CD8-positive, alpha-beta memory T cell (primary cell): ENCODE measurements at regions not wholly inside any gene's neighbourhood (a gene's known extent, or its start where the extent isn't known, plus 50 kb on each side); places are given as distances from the start of the nearest gene placed in this dataset.

Experiments used
- CTCF ChIA-PET: fragments of 350-600 bp; sonication (Branson Sonifier 250); formaldehyde crosslinking; loops from one replicate; lab custom pipeline; 2021; ENCODE audit warnings: antibody characterized with exemption; lab: Charles Lee
- POLR2A ChIA-PET: fragments of 350-600 bp; sonication (Branson Sonifier 250); formaldehyde crosslinking; loops from one replicate; lab custom pipeline; 2021; ENCODE audit warnings: antibody characterized with exemption; lab: Charles Lee
- DNase-seq, 5 donors: peaks; one replicate each; pipeline versions ENCODE4 v3.0.0 to v3.0.0-alpha.2; 2020 to 2022; ENCODE audit warnings: mixed read lengths in 1 of 5
- H3K27ac ChIP-seq: one replicate; pipeline ENCODE4 v1.7.0; 2013; ENCODE audit warnings: low read depth, mild to moderate bottlenecking, low read length, moderate library complexity
- H3K27me3 ChIP-seq: 2 replicates; pipeline ENCODE4 v1.7.0; 2013; ENCODE audit warnings: low read length, mild to moderate bottlenecking; ENCODE audit not compliant: insufficient read depth, poor library complexity, severe bottlenecking
- H3K36me3 ChIP-seq: 2 replicates; pipeline ENCODE4 v1.7.0; 2013; ENCODE audit warnings: mild to moderate bottlenecking, low read length, moderate library complexity; ENCODE audit not compliant: insufficient read depth
- H3K4me1 ChIP-seq: 2 replicates; pipeline ENCODE4 v1.7.0; 2013; ENCODE audit warnings: mild to moderate bottlenecking, low read length, moderate library complexity; ENCODE audit not compliant: insufficient read depth
- H3K4me3 ChIP-seq: 2 replicates; pipeline ENCODE4 v1.7.0; 2013; ENCODE audit warnings: mild to moderate bottlenecking, low read length
- H3K9me3 ChIP-seq: 2 replicates; pipeline ENCODE4 v1.7.0; 2013; ENCODE audit warnings: mild to moderate bottlenecking, low read length
- H3K27ac Mint-ChIP-seq, 8 donors: one replicate each; pipeline ENCODE4 v1.8.0; 2020 to 2021; ENCODE audit warnings: mixed read lengths in 8 of 8, mild to moderate bottlenecking in 6 of 8, inconsistent platforms in 3 of 8, moderate library complexity in 3 of 8
- H3K27me3 Mint-ChIP-seq, 2 donors: one replicate each; pipeline ENCODE4 v1.8.0; 2020 to 2021; ENCODE audit warnings: mixed read lengths in 2 of 2, mild to moderate bottlenecking in 1 of 2, moderate library complexity in 1 of 2
- H3K36me3 Mint-ChIP-seq, 3 donors: one replicate each; pipeline ENCODE4 v1.8.0; 2020 to 2021; ENCODE audit warnings: mixed read lengths in 3 of 3, inconsistent platforms in 1 of 3, mild to moderate bottlenecking in 1 of 3
- H3K4me1 Mint-ChIP-seq, 3 donors: one replicate each; pipeline ENCODE4 v1.8.0; 2020 to 2021; ENCODE audit warnings: mixed read lengths in 3 of 3, inconsistent platforms in 1 of 3, mild to moderate bottlenecking in 1 of 3
- H3K4me3 Mint-ChIP-seq, 7 donors: one replicate each; pipeline ENCODE4 v1.8.0; 2020 to 2021; ENCODE audit warnings: mixed read lengths in 7 of 7, mild to moderate bottlenecking in 6 of 7, moderate library complexity in 4 of 7, inconsistent platforms in 2 of 7
- H3K9me3 Mint-ChIP-seq, 5 donors: one replicate each; pipeline ENCODE4 v1.8.0; 2020 to 2022; ENCODE audit warnings: mixed read lengths in 5 of 5, mild to moderate bottlenecking in 3 of 5, moderate library complexity in 2 of 5, inconsistent platforms in 1 of 5

DNA sequence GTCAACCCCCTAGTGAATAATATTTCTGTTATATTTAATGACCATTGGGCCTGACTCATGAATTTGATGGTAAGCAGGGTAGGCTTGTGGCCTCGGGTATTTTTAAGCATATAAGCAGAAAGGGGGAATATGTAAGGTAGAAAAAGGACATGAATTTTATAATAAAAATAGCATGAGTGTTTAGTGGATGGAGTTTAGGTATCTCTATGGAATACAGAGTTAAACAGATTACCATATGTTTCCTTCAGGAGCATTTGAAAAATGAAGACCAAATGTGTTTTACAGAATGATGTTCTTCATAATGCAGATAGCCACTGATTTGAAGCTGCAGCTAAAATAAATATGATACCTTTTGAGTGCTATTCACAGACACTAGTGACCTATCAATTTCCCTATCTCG is 191.7 kb upstream of the TSHZ2 start:
- POLR2A ChIA-PET, result no interaction called here
- H3K27me3 ChIP-seq, result no peaks in the 10 kb centered on the region
- H3K4me1 Mint-ChIP-seq, result no peaks in the 10 kb centered on the region
- H3K4me3 Mint-ChIP-seq, result no peak overlapping the region
- CTCF ChIA-PET, result no interaction called here
- no peak overlapping the region for H3K4me3 ChIP-seq
- no peak for DNase-seq
- peaks cover 6 to 36% of the 10 kb centered on the region in 2 donors for H3K27me3 Mint-ChIP-seq
- H3K9me3 ChIP-seq, result no peaks in the 10 kb centered on the region
- H3K9me3 Mint-ChIP-seq, result peaks cover 0 to 9% (median 2%) of the 10 kb centered on the region in 5 donors
- no peaks in the 10 kb centered on the region for H3K36me3 Mint-ChIP-seq
- no peak overlapping the region for H3K27ac ChIP-seq
- H3K4me1 ChIP-seq, result no peaks in the 10 kb centered on the region
- H3K36me3 ChIP-seq, result no peaks in the 10 kb centered on the region
- H3K27ac Mint-ChIP-seq, result no peak overlapping the region

- Histone ChIP-seq H3K27ac (no peak overlapping the region), H3K9me3 (no peaks in the 10 kb centered on the region), H3K4me3 (no peak overlapping the region), H3K27me3 (no peaks in the 10 kb centered on the region), H3K36me3 (no peaks in the 10 kb centered on the region), H3K4me1 (no peaks in the 10 kb centered on the region)
- no peak for DNase-seq
- ChIA-PET POLR2A (no interaction called here), CTCF (no interaction called here)
- H3K27ac Mint-ChIP-seq, result no peak overlapping the region
- H3K27me3 Mint-ChIP-seq, result peaks cover 3 to 45% of the 10 kb centered on the region in 2 donors
- no peaks in the 10 kb centered on the region for H3K36me3 Mint-ChIP-seq
- peaks cover 0 to 9% (median under 1%) of the 10 kb centered on the region in 5 donors for H3K9me3 Mint-ChIP-seq
- no peak overlapping the region for H3K4me3 Mint-ChIP-seq
- H3K4me1 Mint-ChIP-seq, result no peaks in the 10 kb centered on the region
Measured at GRCh38 chr20:52779125-52779524, 193.0 kb upstream of the TSHZ2 start.

DNA sequence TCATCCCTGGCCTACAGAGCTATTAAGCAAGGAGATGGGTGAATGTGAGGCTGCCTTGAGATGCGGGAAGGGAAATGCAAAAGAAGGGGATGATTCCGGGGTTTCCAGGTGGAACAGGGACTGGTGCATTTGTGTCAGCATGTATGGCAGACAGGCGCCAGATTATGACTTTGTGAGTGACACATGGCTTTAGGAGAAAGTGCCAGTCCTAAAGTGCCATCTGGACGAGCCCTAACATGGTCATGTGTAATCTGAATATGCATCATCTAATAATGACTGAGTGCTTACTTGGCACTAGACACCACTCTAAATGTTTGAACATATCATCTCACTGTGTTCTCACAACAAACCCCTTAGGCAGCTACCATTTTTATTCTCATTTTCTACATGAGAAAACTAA is 195.0 kb upstream of the TSHZ2 start:
- H3K27me3 Mint-ChIP-seq, result peaks cover 3 to 47% of the 10 kb centered on the region in 2 donors
- ChIA-PET CTCF (interaction anchor here (1.2 kb wide), 1 partner anchor 14 kb away, joined by 3 read pairs; no protein-coding TSS in a partner anchor), POLR2A (no interaction called here)
- no peak for DNase-seq
- H3K27me3 ChIP-seq, result no peaks in the 10 kb centered on the region
- H3K27ac ChIP-seq, result no peak overlapping the region
- no peaks in the 10 kb centered on the region for H3K36me3 ChIP-seq
- no peak overlapping the region for H3K27ac Mint-ChIP-seq
- no peaks in the 10 kb centered on the region for H3K4me1 ChIP-seq
- no peaks in the 10 kb centered on the region for H3K36me3 Mint-ChIP-seq
- no peak overlapping the region for H3K4me3 Mint-ChIP-seq
- H3K9me3 ChIP-seq, result no peaks in the 10 kb centered on the region
- H3K9me3 Mint-ChIP-seq, result peaks cover 0 to 9% (median 0%) of the 10 kb centered on the region in 5 donors
- H3K4me3 ChIP-seq, result no peak overlapping the region
- H3K4me1 Mint-ChIP-seq, result no peaks in the 10 kb centered on the region

DNA sequence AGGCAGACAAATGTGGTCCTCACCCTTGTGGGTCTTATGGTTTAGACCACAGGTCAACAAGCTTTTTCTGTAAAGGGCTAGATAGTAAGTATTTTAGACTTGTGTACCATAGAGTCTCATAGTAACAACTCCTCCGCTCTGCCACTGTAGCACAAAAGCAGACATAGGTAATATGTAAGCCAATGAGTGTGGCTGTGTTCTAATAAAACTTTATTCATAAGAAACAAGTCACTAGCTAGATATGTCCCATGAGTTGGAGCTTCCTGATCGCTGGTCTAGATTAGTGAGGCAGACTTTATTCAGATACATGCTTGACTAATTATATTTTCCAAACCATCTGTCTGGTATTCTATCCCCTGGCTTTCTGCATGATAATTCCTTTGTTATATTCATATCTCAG is 196.4 kb upstream of the TSHZ2 start:
- no peaks in the 10 kb centered on the region for H3K4me1 ChIP-seq
- no peaks in the 10 kb centered on the region for H3K27me3 ChIP-seq
- Mint-ChIP-seq H3K4me3 (no peak overlapping the region), H3K36me3 (no peaks in the 10 kb centered on the region), H3K27ac (peak overlapping the region in 1 of 8 donors; percentile 32), H3K27me3 (peaks cover 3 to 47% of the 10 kb centered on the region in 2 donors), H3K4me1 (no peaks in the 10 kb centered on the region), H3K9me3 (peaks cover 0 to 7% (median 0%) of the 10 kb centered on the region in 5 donors)
- no peak for DNase-seq
- POLR2A ChIA-PET, result no interaction called here
- no peaks in the 10 kb centered on the region for H3K9me3 ChIP-seq
- no peaks in the 10 kb centered on the region for H3K36me3 ChIP-seq
- H3K27ac ChIP-seq, result no peak overlapping the region
- H3K4me3 ChIP-seq, result no peak overlapping the region
- CTCF ChIA-PET, result interaction anchor here (1.5 kb wide), 1 partner anchor 10 kb away, joined by 5 read pairs; no protein-coding TSS in a partner anchor

GRCh38 chr20:52768694-52769093 is 203.5 kb upstream of the TSHZ2 start:
- Mint-ChIP-seq H3K4me3 (no peak overlapping the region), H3K27me3 (peaks cover 2 to 5% of the 10 kb centered on the region in 2 donors)
- POLR2A ChIA-PET, result no interaction called here

DNA sequence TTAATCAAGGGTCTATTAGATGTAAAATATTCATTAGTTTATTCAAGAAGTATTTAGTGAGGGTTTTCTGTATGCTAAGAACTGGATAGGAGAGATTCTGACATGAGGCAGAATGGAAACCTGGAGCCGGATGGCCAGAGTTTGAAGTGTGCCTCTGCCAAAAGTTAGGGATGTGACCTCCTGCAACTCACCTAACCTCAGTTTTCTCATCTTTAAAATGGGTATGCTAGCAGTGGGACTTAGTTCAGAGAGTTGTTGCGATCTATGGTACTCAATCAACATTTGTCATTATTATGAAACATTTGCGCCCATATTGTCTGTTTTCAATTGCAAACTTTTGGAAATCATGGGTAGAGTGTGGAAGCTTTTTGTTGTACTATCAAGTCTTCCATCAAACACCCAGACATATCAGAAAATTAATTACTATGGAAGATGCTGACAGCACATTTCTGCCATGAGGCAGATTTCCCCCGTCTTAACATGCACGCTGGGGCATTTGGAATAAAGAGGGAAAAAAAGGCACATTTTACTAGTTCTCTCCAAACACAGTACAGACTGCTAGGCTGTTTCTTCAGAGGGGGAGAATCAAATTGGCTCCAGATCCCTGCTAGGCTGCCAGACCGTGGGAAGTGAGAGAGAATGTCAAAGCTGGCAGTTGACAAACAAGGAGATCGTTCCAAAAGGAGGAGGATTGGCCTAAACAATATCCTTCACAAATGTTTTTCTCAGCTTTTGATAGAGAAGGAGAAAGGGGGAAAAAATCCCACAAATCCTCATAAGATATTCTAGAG is 205.3 kb upstream of the TSHZ2 start:
- H3K36me3 Mint-ChIP-seq, result no peaks in the 10 kb centered on the region
- POLR2A ChIA-PET, result no interaction called here
- H3K9me3 ChIP-seq, result no peaks in the 10 kb centered on the region
- no peaks in the 10 kb centered on the region for H3K27me3 ChIP-seq
- H3K4me3 Mint-ChIP-seq, result no peak overlapping the region
- H3K9me3 Mint-ChIP-seq, result no peaks in the 10 kb centered on the region
- no peaks in the 10 kb centered on the region for H3K4me1 ChIP-seq
- CTCF ChIA-PET, result no interaction called here
- no peak overlapping the region for H3K27ac Mint-ChIP-seq
- no peaks in the 10 kb centered on the region for H3K36me3 ChIP-seq
- H3K4me1 Mint-ChIP-seq, result no peaks in the 10 kb centered on the region
- peaks cover 0 to 2% of the 10 kb centered on the region in 2 donors for H3K27me3 Mint-ChIP-seq
- DNase-seq, result no peak
- H3K4me3 ChIP-seq, result no peak overlapping the region
- H3K27ac ChIP-seq, result no peak overlapping the region

More at GRCh38 chr20:52768694-52769093, 203.5 kb upstream of the TSHZ2 start:
- Histone ChIP-seq H3K36me3 (no peaks in the 10 kb centered on the region), H3K9me3 (no peaks in the 10 kb centered on the region), H3K27ac (no peak overlapping the region), H3K27me3 (no peaks in the 10 kb centered on the region), H3K4me3 (no peak overlapping the region), H3K4me1 (no peaks in the 10 kb centered on the region)
- Mint-ChIP-seq H3K27ac (no peak overlapping the region), H3K9me3 (no peaks in the 10 kb centered on the region), H3K4me1 (no peaks in the 10 kb centered on the region), H3K36me3 (no peaks in the 10 kb centered on the region)
- no peak for DNase-seq
- CTCF ChIA-PET, result no interaction called here

GRCh38 chr20:52763321-52763853 is 208.8 kb upstream of the TSHZ2 start:
- H3K4me1 ChIP-seq, result no peaks in the 10 kb centered on the region
- CTCF ChIA-PET, result no interaction called here

DNA sequence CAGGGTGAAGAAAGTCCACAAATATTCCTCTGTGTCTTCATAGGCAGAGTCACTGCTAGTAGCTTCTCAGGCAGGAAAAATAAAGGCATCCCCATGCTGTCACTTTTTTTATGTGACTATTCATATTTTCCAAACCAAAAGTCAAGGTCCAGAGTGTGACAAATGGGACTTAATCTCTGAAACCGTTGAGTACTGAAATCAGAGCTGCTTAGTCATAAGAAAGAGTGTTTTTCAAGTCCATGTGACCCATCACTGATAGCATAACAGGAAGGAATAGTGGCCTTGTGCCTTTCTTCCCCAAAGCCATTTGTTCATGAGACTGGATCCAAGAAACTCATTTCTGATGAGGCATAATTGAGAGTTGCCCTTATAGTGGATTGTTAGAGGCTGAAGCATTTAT is 210.3 kb upstream of the TSHZ2 start:
- peaks cover 0 to 3% (median 0%) of the 10 kb centered on the region in 5 donors for H3K9me3 Mint-ChIP-seq
- CTCF ChIA-PET, result no interaction called here
- no peak overlapping the region for H3K27ac ChIP-seq
- H3K4me3 Mint-ChIP-seq, result no peak overlapping the region
- H3K27me3 ChIP-seq, result no peaks in the 10 kb centered on the region
- H3K9me3 ChIP-seq, result no peaks in the 10 kb centered on the region
- H3K4me3 ChIP-seq, result no peak overlapping the region
- H3K36me3 ChIP-seq, result no peaks in the 10 kb centered on the region
- no peak overlapping the region for H3K27ac Mint-ChIP-seq
- H3K27me3 Mint-ChIP-seq, result peaks cover 0 to 5% of the 10 kb centered on the region in 2 donors
- H3K36me3 Mint-ChIP-seq, result no peaks in the 10 kb centered on the region
- no peaks in the 10 kb centered on the region for H3K4me1 ChIP-seq
- POLR2A ChIA-PET, result no interaction called here
- DNase-seq, result no peak
- H3K4me1 Mint-ChIP-seq, result no peaks in the 10 kb centered on the region

More at GRCh38 chr20:52763321-52763853, 208.8 kb upstream of the TSHZ2 start:
- H3K4me3 Mint-ChIP-seq, result no peak overlapping the region
- H3K27ac Mint-ChIP-seq, result no peak overlapping the region
- Histone ChIP-seq H3K36me3 (no peaks in the 10 kb centered on the region), H3K9me3 (no peaks in the 10 kb centered on the region), H3K4me3 (no peak overlapping the region), H3K27me3 (no peaks in the 10 kb centered on the region), H3K27ac (no peak overlapping the region)
- POLR2A ChIA-PET, result no interaction called here
- H3K9me3 Mint-ChIP-seq, result peaks cover 0 to 3% (median 0%) of the 10 kb centered on the region in 5 donors
- peaks cover 0 to 5% of the 10 kb centered on the region in 2 donors for H3K27me3 Mint-ChIP-seq
- H3K36me3 Mint-ChIP-seq, result no peaks in the 10 kb centered on the region
- H3K4me1 Mint-ChIP-seq, result no peaks in the 10 kb centered on the region
- DNase-seq, result no peak
